ENCODE measurements at regions not wholly inside any gene's neighbourhood (a gene's known extent, or its start where the extent isn't known, plus 50 kb on each side); places are given as distances from the start of the nearest gene placed in this dataset.

DNA sequence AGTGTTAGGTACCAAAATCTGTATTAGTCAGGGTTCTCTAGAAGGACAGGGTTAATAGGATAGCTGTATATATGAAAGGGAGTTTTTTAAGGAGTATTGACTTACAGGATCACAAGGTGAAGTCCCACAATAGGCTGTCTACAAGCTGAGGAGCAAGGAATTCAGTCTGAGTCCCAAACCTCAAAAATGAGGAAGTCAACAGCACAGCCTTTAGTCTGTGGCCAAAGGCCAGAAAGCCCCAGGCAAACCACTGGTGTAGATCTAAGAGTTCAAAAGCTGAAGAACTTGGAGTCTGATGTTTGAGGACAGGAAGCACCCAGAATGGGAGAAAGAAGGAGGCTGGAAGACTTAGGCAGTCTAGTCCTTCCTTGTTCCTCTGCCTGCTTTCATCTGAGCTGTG lies 487.5 kb upstream of the CHRM3 start:
- TF ChIP-seq, protein P1, sequence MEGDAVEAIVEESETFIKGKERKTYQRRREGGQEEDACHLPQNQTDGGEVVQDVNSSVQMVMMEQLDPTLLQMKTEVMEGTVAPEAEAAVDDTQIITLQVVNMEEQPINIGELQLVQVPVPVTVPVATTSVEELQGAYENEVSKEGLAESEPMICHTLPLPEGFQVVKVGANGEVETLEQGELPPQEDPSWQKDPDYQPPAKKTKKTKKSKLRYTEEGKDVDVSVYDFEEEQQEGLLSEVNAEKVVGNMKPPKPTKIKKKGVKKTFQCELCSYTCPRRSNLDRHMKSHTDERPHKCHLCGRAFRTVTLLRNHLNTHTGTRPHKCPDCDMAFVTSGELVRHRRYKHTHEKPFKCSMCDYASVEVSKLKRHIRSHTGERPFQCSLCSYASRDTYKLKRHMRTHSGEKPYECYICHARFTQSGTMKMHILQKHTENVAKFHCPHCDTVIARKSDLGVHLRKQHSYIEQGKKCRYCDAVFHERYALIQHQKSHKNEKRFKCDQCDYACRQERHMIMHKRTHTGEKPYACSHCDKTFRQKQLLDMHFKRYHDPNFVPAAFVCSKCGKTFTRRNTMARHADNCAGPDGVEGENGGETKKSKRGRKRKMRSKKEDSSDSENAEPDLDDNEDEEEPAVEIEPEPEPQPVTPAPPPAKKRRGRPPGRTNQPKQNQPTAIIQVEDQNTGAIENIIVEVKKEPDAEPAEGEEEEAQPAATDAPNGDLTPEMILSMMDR (IDR thresholded peaks at IDR 0.05): no peak
- TF ChIP-seq POLR2AphosphoS5 (IDR thresholded peaks at IDR 0.05; ENCODE audit: insufficient read depth in 1 of 2, low read depth in 1 of 2): no peak
- TF ChIP-seq POLR2A (IDR thresholded peaks at IDR 0.05): no peak

Data from vagina (tissue), 2 donors.